H1 (cell line): ENCODE measurements at regions not wholly inside any gene's neighbourhood (a gene's known extent, or its start where the extent isn't known, plus 50 kb on each side); places are given as distances from the start of the nearest gene placed in this dataset.

ENCODE experiments used
- CTCF ChIA-PET: fragments of 300-600 bp; sonication (Branson Sonifier 250); formaldehyde crosslinking; loops from one replicate; lab custom pipeline; 2021; ENCODE audit not compliant: partially characterized antibody; lab: Charles Lee
- POLR2A ChIA-PET: fragments of 300-600 bp; sonication (Branson Sonifier 250); formaldehyde crosslinking; loops from one replicate; lab custom pipeline; 2021; ENCODE audit warnings: inconsistent platforms; ENCODE audit not compliant: partially characterized antibody; lab: Charles Lee
- DNase-seq, 2 experiments: peaks; one replicate each; pipeline versions ENCODE4 v3.0.0 to v3.0.0-alpha.2; 2010 to 2022; ENCODE audit warnings: low spot score in 2 of 2, low read depth in 1 of 2, mixed read lengths in 1 of 2
- FAIRE-seq: peaks from 2 replicates; lab custom pipeline; 2011; peaks lifted over from hg19 to GRCh38; lab: Jason Lieb, UNC
- H2AFZ ChIP-seq: 2 replicates; pipeline ENCODE4 v1.8.1; 2012; ENCODE audit warnings: low read length, inconsistent platforms
- H2AK5ac ChIP-seq: 2 replicates; pipeline ENCODE4 v1.6.1; 2013; ENCODE audit warnings: low read depth, low read length
- H2BK120ac ChIP-seq: replicated peaks from 2 replicates; pipeline ENCODE3; 2013; ENCODE audit warnings: low read depth, low read length, inconsistent platforms
- H2BK12ac ChIP-seq: 2 replicates; pipeline ENCODE4 v1.6.1; 2013; ENCODE audit warnings: low read depth, low read length
- H2BK15ac ChIP-seq: 2 replicates; pipeline ENCODE4 v1.6.1; 2013; ENCODE audit warnings: low read length
- H2BK20ac ChIP-seq: 2 replicates; pipeline ENCODE4 v1.6.1; 2013; ENCODE audit warnings: low read length
- H2BK5ac ChIP-seq: 2 replicates; pipeline ENCODE4 v1.6.1; 2013; ENCODE audit warnings: low read depth, low read length
- H3K14ac ChIP-seq: 2 replicates; pipeline ENCODE4 v1.6.1; 2013; ENCODE audit warnings: inconsistent platforms; ENCODE audit not compliant: insufficient read length
- H3K18ac ChIP-seq: 2 replicates; pipeline ENCODE4 v1.6.1; 2013; ENCODE audit warnings: low read length; ENCODE audit errors: extremely low read depth
- H3K23ac ChIP-seq: 2 replicates; pipeline ENCODE4 v1.6.1; 2013; ENCODE audit warnings: inconsistent platforms; ENCODE audit not compliant: insufficient read length
- H3K23me2 ChIP-seq: 2 replicates; pipeline ENCODE4 v1.6.1; 2013; ENCODE audit warnings: low read depth, low read length
- H3K27ac ChIP-seq: 2 replicates; pipeline ENCODE4 v1.6.1; 2011; ENCODE audit warnings: low read depth, low read length, inconsistent platforms
- H3K27me3 ChIP-seq, 4 experiments: replicated peaks in 1 of 4; 1 replicate in 1 of 4; 2 replicates in 3 of 4; pipeline versions ENCODE4 v1.6.1 to v1.8.1; 2011 to 2013; ENCODE audit warnings: low read length in 3 of 4, mild to moderate bottlenecking in 3 of 4, inconsistent platforms in 2 of 4, mixed read lengths in 2 of 4, moderate library complexity in 1 of 4; ENCODE audit not compliant: control insufficient read depth in 3 of 4, insufficient read depth in 3 of 4; ENCODE audit errors: extremely low read depth in 1 of 4
- H3K36me3 ChIP-seq, 4 experiments: 2 replicates each; pipeline versions ENCODE4 v1.6.1 to v1.8.1; 2011 to 2013; ENCODE audit warnings: mild to moderate bottlenecking in 4 of 4, low read length in 3 of 4, moderate library complexity in 2 of 4, control low read depth in 1 of 4, inconsistent platforms in 1 of 4; ENCODE audit not compliant: insufficient read depth in 4 of 4, control insufficient read depth in 2 of 4
- H3K4ac ChIP-seq: replicated peaks from 2 replicates; pipeline ENCODE3; 2013; ENCODE audit warnings: low read length, low read depth, mixed read lengths, inconsistent platforms; ENCODE audit not compliant: insufficient read length
- H3K4me1 ChIP-seq, 4 experiments: replicated peaks in 1 of 4; 1 replicate in 1 of 4; 2 replicates in 3 of 4; pipeline versions ENCODE4 v1.6.1 to v1.8.1; 2011 to 2013; ENCODE audit warnings: low read length in 3 of 4, inconsistent platforms in 2 of 4, mixed read lengths in 1 of 4; ENCODE audit not compliant: insufficient read depth in 4 of 4, control insufficient read depth in 3 of 4
- H3K4me2 ChIP-seq, 2 experiments: 2 replicates each; pipeline versions ENCODE4 v1.6.1 to v1.8.1; 2011 to 2013; ENCODE audit warnings: low read depth in 2 of 2, low read length in 2 of 2, control low read depth in 1 of 2, inconsistent platforms in 1 of 2, mild to moderate bottlenecking in 1 of 2; ENCODE audit not compliant: insufficient read depth in 1 of 2
- H3K4me3 ChIP-seq, 4 experiments: fragments of 200-600, 300-600 bp in 1 of 4; sonication (generic), shearing (Covaris generic), sonication (Bioruptor Twin) in 1 of 4; 2 replicates each; pipeline versions ENCODE4 v1.5.1 to v1.8.1; 2011 to 2016; ENCODE audit warnings: low read length in 4 of 4, low read depth in 3 of 4, control low read depth in 2 of 4, inconsistent platforms in 2 of 4, mild to moderate bottlenecking in 2 of 4, mixed read lengths in 1 of 4, moderate library complexity in 1 of 4; ENCODE audit not compliant: insufficient read depth in 2 of 4; ENCODE audit errors: extremely low read depth in 1 of 4
- H3K56ac ChIP-seq: replicated peaks from 2 replicates; pipeline ENCODE3; 2013; ENCODE audit warnings: low read depth, mild to moderate bottlenecking, mixed read lengths, low read length, inconsistent platforms; ENCODE audit not compliant: insufficient read length
- H3K79me1 ChIP-seq: 2 replicates; pipeline ENCODE4 v1.6.1; 2013; ENCODE audit warnings: low read depth, low read length, control low read depth
- H3K79me2 ChIP-seq, 2 experiments: 2 replicates each; pipeline versions ENCODE4 v1.6.1 to v1.8.1; 2012 to 2013; ENCODE audit warnings: low read length in 2 of 2, mild to moderate bottlenecking in 2 of 2, inconsistent platforms in 1 of 2; ENCODE audit not compliant: insufficient read depth in 2 of 2, control insufficient read depth in 1 of 2
- H3K9ac ChIP-seq, 4 experiments: replicated peaks in 1 of 4; 1 replicate in 1 of 4; 2 replicates in 3 of 4; pipeline versions ENCODE4 v1.6.1 to v1.8.1; 2011 to 2013; ENCODE audit warnings: low read depth in 3 of 4, low read length in 3 of 4, control low read depth in 2 of 4, mild to moderate bottlenecking in 2 of 4, moderate library complexity in 2 of 4, inconsistent platforms in 1 of 4; ENCODE audit errors: extremely low read depth in 1 of 4
- H3K9me3 ChIP-seq, 2 experiments: 2 replicates each; pipeline versions ENCODE4 v1.6.1 to v1.8.1; 2012 to 2013; ENCODE audit warnings: mild to moderate bottlenecking in 2 of 2, moderate library complexity in 2 of 2, control low read depth in 1 of 2, inconsistent platforms in 1 of 2, low read depth in 1 of 2, low read length in 1 of 2, mixed read lengths in 1 of 2; ENCODE audit not compliant: insufficient read depth in 2 of 2
- H4K20me1 ChIP-seq, 2 experiments: replicated peaks in 1 of 2; 2 replicates each; pipeline versions ENCODE3 to v1.8.1; 2011 to 2013; ENCODE audit warnings: inconsistent platforms in 2 of 2, low read length in 2 of 2, mild to moderate bottlenecking in 1 of 2; ENCODE audit not compliant: insufficient read depth in 2 of 2, control insufficient read depth in 1 of 2
- H4K5ac ChIP-seq: 2 replicates; pipeline ENCODE4 v1.6.1; 2013; ENCODE audit warnings: low read length, low read depth, mixed read lengths, inconsistent platforms; ENCODE audit not compliant: insufficient read length
- H4K8ac ChIP-seq: 2 replicates; pipeline ENCODE4 v1.8.0; 2013; ENCODE audit warnings: mild to moderate bottlenecking, moderate library complexity, low read length, inconsistent platforms; ENCODE audit not compliant: insufficient read depth; ENCODE audit errors: extremely low read depth
- H4K91ac ChIP-seq: replicated peaks from 2 replicates; pipeline ENCODE3; 2013; ENCODE audit warnings: low read length, mixed read lengths, inconsistent platforms; ENCODE audit not compliant: insufficient read length
- CHD2 ChIP-seq: IDR thresholded peaks from 2 replicates; pipeline ENCODE4 v1.6.1; 2012; ENCODE audit warnings: low read length, improper control_type of control experiment
- TEAD4 ChIP-seq: IDR thresholded peaks from 2 replicates; pipeline ENCODE4 v1.6.1; 2012; ENCODE audit warnings: low read depth, low read length, inconsistent platforms, mixed read lengths
- WGBS, 2 experiments: shearing (Covaris generic) in 1 of 2; methylation state at CpG; one replicate each; pipeline versions ENCODE4 v1.1.6 to v1.1.7; 2013 to 2015; ENCODE audit warnings: low lambda C conversion rate in 2 of 2, mixed read lengths in 2 of 2, inconsistent platforms in 1 of 2, low coverage in 1 of 2, missing lambda C conversion rate in 1 of 2; ENCODE audit not compliant: insufficient replicate concordance in 2 of 2, insufficient coverage in 1 of 2, insufficient read length in 1 of 2; ENCODE audit errors: extremely low coverage in 1 of 2, missing lambda C conversion rate in 1 of 2; 5-methylcytosine and 5-hydroxymethylcytosine counted together
- TF ChIP-seq, protein P1 (sequence below): IDR thresholded peaks from 2 replicates; pipeline ENCODE4 v1.6.1; 2012; ENCODE audit warnings: inconsistent platforms

DNA sequence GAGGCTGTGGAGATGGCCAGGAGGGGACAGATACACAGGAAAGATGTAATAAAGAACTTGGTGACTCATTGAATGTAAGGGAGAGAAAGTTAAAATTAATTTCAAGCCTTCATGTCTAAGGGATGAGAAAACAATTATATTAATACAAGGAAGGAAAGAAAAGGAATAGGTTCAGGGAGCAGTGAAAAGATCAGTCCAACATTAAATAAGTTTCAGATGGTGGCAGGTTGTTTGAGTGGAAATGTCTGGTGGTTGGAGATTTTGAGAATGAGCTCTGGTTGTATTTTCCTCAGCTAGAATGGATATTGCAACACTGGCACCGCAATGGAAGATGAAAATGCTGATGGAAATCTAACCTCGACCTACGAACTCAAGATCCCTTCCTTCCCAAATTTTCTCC is 304.3 kb downstream of the COL12A1 start:
- Histone ChIP-seq H3K9me3 (peaks cover 9 to 19% of the 10 kb centered on the region in 2 experiments), H3K18ac (no peak overlapping the region), H3K4me1 (no peaks in the 10 kb centered on the region), H3K23me2 (no peaks in the 10 kb centered on the region), H3K79me2 (no peaks in the 10 kb centered on the region), H3K4me2 (no peak overlapping the region), H2BK5ac (no peak overlapping the region), H3K4ac (no peak overlapping the region), H4K20me1 (no peaks in the 10 kb centered on the region), H3K4me3 (no peak overlapping the region), H2AK5ac (no peak overlapping the region), H2AFZ (no peak overlapping the region), H3K36me3 (no peaks in the 10 kb centered on the region), H3K23ac (no peak overlapping the region), H2BK15ac (no peak overlapping the region), H4K91ac (no peak overlapping the region), H2BK12ac (no peak overlapping the region), H3K9ac (no peak overlapping the region), H3K27me3 (no peaks in the 10 kb centered on the region), H4K8ac (no peak overlapping the region), H3K79me1 (no peaks in the 10 kb centered on the region), H2BK120ac (no peak overlapping the region), H2BK20ac (no peak overlapping the region), H3K56ac (no peak overlapping the region), H4K5ac (no peak overlapping the region), H3K27ac (no peak overlapping the region), H3K14ac (no peak overlapping the region)
- ChIA-PET CTCF (interaction anchor here (0.7 to 3.6 kb wide), 5 partner anchors 12 to 310 kb away, joined by 3 to 17 read pairs (median 14); partner anchors contain the start of gene COL12A1), POLR2A (no interaction called here)
- FAIRE-seq (no peak), DNase-seq (no peak)
- TF ChIP-seq, protein P1, sequence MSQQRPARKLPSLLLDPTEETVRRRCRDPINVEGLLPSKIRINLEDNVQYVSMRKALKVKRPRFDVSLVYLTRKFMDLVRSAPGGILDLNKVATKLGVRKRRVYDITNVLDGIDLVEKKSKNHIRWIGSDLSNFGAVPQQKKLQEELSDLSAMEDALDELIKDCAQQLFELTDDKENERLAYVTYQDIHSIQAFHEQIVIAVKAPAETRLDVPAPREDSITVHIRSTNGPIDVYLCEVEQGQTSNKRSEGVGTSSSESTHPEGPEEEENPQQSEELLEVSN, result no peak
- TF ChIP-seq TEAD4, result no peak
- no peak for TF ChIP-seq CHD2
- WGBS, 2 experiments, result 89% methylated on average over 3 of the region's 3 CpGs; no CpG with 5 or more reads in 1 of the 2 experiments
